ENCODE measurements at regions not wholly inside any gene's neighbourhood (a gene's known extent, or its start where the extent isn't known, plus 50 kb on each side); places are given as distances from the start of the nearest gene placed in this dataset.
"Not testable (repeated sequence)": the region's sequence is repeated elsewhere in the genome, so short reads cannot be mapped to it uniquely, and the experiment has no call there.

GRCh38 chr15:95761501-95762165, 568.9 kb upstream of the NR2F2 start:
- DNase-seq (ENCODE audit: low read depth) = no peak

GRCh38 chr15:95763426-95763825, 567.1 kb upstream of the NR2F2 start:
- DNase-seq (ENCODE audit: low read depth) = no peak

GRCh38 chr15:95765161-95765560, 565.3 kb upstream of the NR2F2 start:
- DNase-seq (ENCODE audit: low read depth) = no peak

GRCh38 chr15:95770196-95770595, 560.3 kb upstream of the NR2F2 start:
- no peak for DNase-seq (ENCODE audit: low read depth)

- DNase-seq (ENCODE audit: low read depth) = no peak
These were observed 557.5 kb upstream of the NR2F2 start for GRCh38 chr15:95772982-95773381.

- DNase-seq (ENCODE audit: low read depth) = no peak
These were observed 546.0 kb upstream of the NR2F2 start for GRCh38 chr15:95784508-95784907.

GRCh38 chr15:95785276-95785675, 545.2 kb upstream of the NR2F2 start:
- DNase-seq (ENCODE audit: low read depth) = not testable (repeated sequence)

- no peak for DNase-seq (ENCODE audit: low read depth)
These were observed 537.3 kb upstream of the NR2F2 start for GRCh38 chr15:95793231-95793630.

GRCh38 chr15:95795386-95795785, 535.1 kb upstream of the NR2F2 start:
- DNase-seq (ENCODE audit: low read depth) = no peak

GRCh38 chr15:95799286-95800200, 531.0 kb upstream of the NR2F2 start:
- no peak for DNase-seq (ENCODE audit: low read depth)

- no peak for DNase-seq (ENCODE audit: low read depth)
These were observed 526.0 kb upstream of the NR2F2 start for GRCh38 chr15:95804484-95804883.

GRCh38 chr15:95812491-95812890, 518.0 kb upstream of the NR2F2 start:
- DNase-seq (ENCODE audit: low read depth) = no peak

GRCh38 chr15:95814908-95815307, 515.6 kb upstream of the NR2F2 start:
- no peak for DNase-seq (ENCODE audit: low read depth)

- no peak for DNase-seq (ENCODE audit: low read depth)
These were observed 513.9 kb upstream of the NR2F2 start for GRCh38 chr15:95816591-95816990.

- no peak for DNase-seq (ENCODE audit: low read depth)
These were observed 507.5 kb upstream of the NR2F2 start for GRCh38 chr15:95822961-95823360.

GRCh38 chr15:95825208-95825607, 505.3 kb upstream of the NR2F2 start:
- no peak for DNase-seq (ENCODE audit: low read depth)

- DNase-seq (ENCODE audit: low read depth) = no peak
These were observed 504.7 kb upstream of the NR2F2 start for GRCh38 chr15:95825671-95826411.

- DNase-seq (ENCODE audit: low read depth) = no peak
These were observed 503.9 kb upstream of the NR2F2 start for GRCh38 chr15:95826412-95827195.

- no peak for DNase-seq (ENCODE audit: low read depth)
These were observed 501.4 kb upstream of the NR2F2 start for GRCh38 chr15:95829062-95829461.

GRCh38 chr15:95830281-95830680, 500.2 kb upstream of the NR2F2 start:
- DNase-seq (ENCODE audit: low read depth) = no peak

GRCh38 chr15:95832668-95833067, 497.8 kb upstream of the NR2F2 start:
- no peak for DNase-seq (ENCODE audit: low read depth)

Data from T-helper 22 cell (primary cell).